T-helper 1 cell treated with Interleukin-12 subunit alpha and Interleukin-12 subunit beta and Interleukin-4 antibody, amounts not matched to agents 30 μg/mL and 1 μg/mL, for 36 hours (primary cell): ENCODE measurements at regions not wholly inside any gene's neighbourhood (a gene's known extent, or its start where the extent isn't known, plus 50 kb on each side); places are given as distances from the start of the nearest gene placed in this dataset.
"Not testable (repeated sequence)": the region's sequence is repeated elsewhere in the genome, so short reads cannot be mapped to it uniquely, and the experiment has no call there.

Experiments used
- H3K27ac Mint-ChIP-seq: one replicate; pipeline ENCODE4 v1.8.0; 2021; ENCODE audit warnings: mild to moderate bottlenecking, mixed read lengths
- H3K27me3 Mint-ChIP-seq: one replicate; pipeline ENCODE4 v1.8.0; 2021; ENCODE audit warnings: low read depth, mixed read lengths
- H3K36me3 Mint-ChIP-seq: one replicate; pipeline ENCODE4 v1.8.0; 2021; ENCODE audit warnings: low read depth, mixed read lengths
- H3K4me1 Mint-ChIP-seq: one replicate; pipeline ENCODE4 v1.8.0; 2021; ENCODE audit warnings: low read depth, mixed read lengths
- H3K4me3 Mint-ChIP-seq: one replicate; pipeline ENCODE4 v1.8.0; 2021; ENCODE audit warnings: mild to moderate bottlenecking, moderate library complexity, mixed read lengths
- H3K9me3 Mint-ChIP-seq: one replicate; pipeline ENCODE4 v1.8.0; 2021; ENCODE audit warnings: mixed read lengths

DNA sequence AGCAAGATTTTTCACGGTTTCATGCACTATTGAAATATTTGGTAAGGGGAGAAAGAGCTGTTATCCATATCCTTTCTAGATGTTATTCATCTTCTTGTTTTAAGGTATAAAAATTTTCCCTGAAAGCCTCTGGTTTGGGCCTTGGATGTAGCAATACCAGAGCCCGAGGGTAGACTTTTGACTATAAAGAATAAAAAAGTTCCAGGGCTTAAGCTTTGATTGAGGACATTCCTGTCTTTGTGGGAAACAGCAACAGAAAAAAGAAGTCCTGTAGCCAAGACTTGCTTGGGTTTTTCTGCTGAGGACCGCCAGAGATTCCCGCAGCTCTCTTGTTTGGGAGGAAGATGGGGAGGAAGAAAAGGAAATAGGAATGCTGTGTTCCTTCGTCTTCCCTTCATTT is 440.0 kb upstream of the WWC1 start:
- Mint-ChIP-seq H3K27ac (no peak overlapping the region), H3K36me3 (no peaks in the 10 kb centered on the region), H3K4me3 (no peak overlapping the region), H3K27me3 (no peaks in the 10 kb centered on the region), H3K9me3 (no peaks in the 10 kb centered on the region), H3K4me1 (no peaks in the 10 kb centered on the region)

- H3K27ac Mint-ChIP-seq = no peak overlapping the region
- no peaks in the 10 kb centered on the region for H3K9me3 Mint-ChIP-seq
- no peaks in the 10 kb centered on the region for H3K27me3 Mint-ChIP-seq
- no peaks in the 10 kb centered on the region for H3K36me3 Mint-ChIP-seq
- no peaks in the 10 kb centered on the region for H3K4me1 Mint-ChIP-seq
- H3K4me3 Mint-ChIP-seq = no peak overlapping the region
Measured at GRCh38 chr5:167852515-167852914, 438.9 kb upstream of the WWC1 start.

DNA sequence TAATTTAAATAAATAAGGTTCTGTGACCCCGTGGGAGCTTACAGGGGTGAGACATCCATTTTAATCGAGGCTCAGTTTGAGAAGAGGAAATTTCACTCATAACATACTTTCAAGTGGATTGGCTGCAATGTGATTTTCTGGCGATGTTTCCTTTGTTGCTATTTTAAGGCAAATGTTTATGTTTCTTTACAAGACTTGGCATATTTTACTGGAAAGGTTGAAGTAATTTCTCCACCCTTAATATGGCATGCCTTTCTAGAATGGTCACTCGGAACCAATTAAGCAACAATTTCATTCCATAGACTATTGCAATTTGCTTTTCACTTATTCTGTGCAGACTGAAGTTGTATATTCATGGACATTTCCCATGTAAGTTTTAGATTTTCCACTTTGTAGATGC is 438.0 kb upstream of the WWC1 start:
- Mint-ChIP-seq H3K27ac (no peak overlapping the region), H3K27me3 (no peaks in the 10 kb centered on the region), H3K4me1 (no peaks in the 10 kb centered on the region), H3K36me3 (no peaks in the 10 kb centered on the region), H3K9me3 (no peaks in the 10 kb centered on the region), H3K4me3 (no peak overlapping the region)

GRCh38 chr5:167855818-167856217 is 435.6 kb upstream of the WWC1 start:
- no peak overlapping the region for H3K27ac Mint-ChIP-seq
- H3K4me3 Mint-ChIP-seq = no peak overlapping the region
- no peaks in the 10 kb centered on the region for H3K27me3 Mint-ChIP-seq
- H3K4me1 Mint-ChIP-seq = no peaks in the 10 kb centered on the region
- no peaks in the 10 kb centered on the region for H3K9me3 Mint-ChIP-seq
- H3K36me3 Mint-ChIP-seq = no peaks in the 10 kb centered on the region

DNA sequence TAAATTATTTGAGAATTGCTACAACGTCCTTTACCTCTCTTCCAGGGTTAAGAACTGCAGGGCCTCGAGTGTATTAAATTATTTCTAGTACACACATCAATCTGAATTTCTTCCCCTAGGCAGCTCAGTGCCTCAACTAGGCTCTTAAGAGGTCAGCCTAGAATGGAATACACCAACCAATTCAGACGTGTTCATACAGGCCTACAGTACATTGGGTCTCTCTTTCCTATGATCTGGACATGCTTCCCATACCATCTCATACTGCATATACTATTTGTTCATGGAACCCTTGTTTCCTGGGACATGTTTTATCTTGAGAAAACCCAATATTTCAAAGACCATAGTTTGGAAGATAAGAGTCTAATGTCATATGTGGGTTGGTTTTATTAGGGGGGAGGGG is 434.1 kb upstream of the WWC1 start:
- Mint-ChIP-seq H3K36me3 (no peaks in the 10 kb centered on the region), H3K4me3 (no peak overlapping the region), H3K27me3 (no peaks in the 10 kb centered on the region), H3K9me3 (peaks cover 4% of the 10 kb centered on the region), H3K27ac (no peak overlapping the region), H3K4me1 (no peaks in the 10 kb centered on the region)

GRCh38 chr5:167858186-167858855 is 433.1 kb upstream of the WWC1 start:
- H3K4me1 Mint-ChIP-seq, H3K27ac Mint-ChIP-seq, H3K4me3 Mint-ChIP-seq, H3K36me3 Mint-ChIP-seq, H3K9me3 Mint-ChIP-seq, H3K27me3 Mint-ChIP-seq: not testable (repeated sequence)

- Mint-ChIP-seq H3K9me3 (peaks cover 4% of the 10 kb centered on the region), H3K27ac (no peak overlapping the region), H3K4me1 (no peaks in the 10 kb centered on the region), H3K27me3 (no peaks in the 10 kb centered on the region), H3K36me3 (no peaks in the 10 kb centered on the region), H3K4me3 (no peak overlapping the region)
Measured at GRCh38 chr5:167861129-167861927, 430.1 kb upstream of the WWC1 start.

GRCh38 chr5:167861928-167862426 is 429.5 kb upstream of the WWC1 start:
- H3K9me3 Mint-ChIP-seq = peaks cover 4% of the 10 kb centered on the region
- no peaks in the 10 kb centered on the region for H3K27me3 Mint-ChIP-seq
- H3K4me3 Mint-ChIP-seq = no peak overlapping the region
- no peak overlapping the region for H3K27ac Mint-ChIP-seq
- H3K36me3 Mint-ChIP-seq = no peaks in the 10 kb centered on the region
- no peaks in the 10 kb centered on the region for H3K4me1 Mint-ChIP-seq

DNA sequence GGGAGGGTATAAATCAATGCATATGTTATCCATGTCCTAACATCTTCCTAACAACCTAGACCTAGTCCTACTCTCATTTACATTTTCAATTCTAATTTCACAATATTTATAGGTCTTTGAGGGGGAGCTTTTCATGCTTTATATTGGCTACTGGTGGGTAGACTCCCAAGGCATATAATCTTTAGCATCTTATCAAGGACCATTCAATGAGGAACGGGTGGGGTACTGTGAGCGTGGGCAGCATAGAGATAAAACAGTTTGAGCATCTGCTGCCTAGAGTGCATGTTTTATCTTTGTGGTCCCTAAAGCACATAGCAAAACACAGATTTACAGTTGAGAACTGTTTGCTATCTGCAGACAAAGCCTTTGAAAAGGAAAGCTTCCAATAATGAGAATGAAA is 427.6 kb upstream of the WWC1 start:
- Mint-ChIP-seq H3K36me3 (no peaks in the 10 kb centered on the region), H3K9me3 (peaks cover 4% of the 10 kb centered on the region), H3K4me3 (no peak overlapping the region), H3K27me3 (no peaks in the 10 kb centered on the region), H3K4me1 (no peaks in the 10 kb centered on the region), H3K27ac (no peak overlapping the region)

GRCh38 chr5:167864801-167865200 is 426.6 kb upstream of the WWC1 start:
- no peaks in the 10 kb centered on the region for H3K27me3 Mint-ChIP-seq
- H3K9me3 Mint-ChIP-seq = peaks cover 4% of the 10 kb centered on the region
- no peak overlapping the region for H3K4me3 Mint-ChIP-seq
- no peak overlapping the region for H3K27ac Mint-ChIP-seq
- H3K4me1 Mint-ChIP-seq = no peaks in the 10 kb centered on the region
- H3K36me3 Mint-ChIP-seq = no peaks in the 10 kb centered on the region

DNA sequence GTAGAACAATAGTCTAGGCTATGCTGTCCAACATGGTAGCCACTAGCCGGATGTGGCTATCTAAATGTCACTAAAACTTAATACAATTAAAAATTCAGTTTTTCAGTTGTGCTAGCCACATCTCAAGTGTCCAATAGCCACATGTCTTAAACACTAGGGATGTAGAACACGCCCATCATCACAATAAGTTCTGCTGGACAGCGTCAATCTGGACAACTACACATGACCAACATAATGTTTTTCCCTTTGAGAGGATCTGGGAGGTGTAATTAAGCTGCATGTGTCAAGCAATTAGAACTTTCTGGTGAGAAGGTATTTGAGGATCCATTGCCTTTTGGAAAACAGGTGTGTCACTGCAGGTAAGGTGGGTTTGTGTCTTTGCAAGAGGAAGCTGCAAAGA is 424.6 kb upstream of the WWC1 start:
- no peak overlapping the region for H3K27ac Mint-ChIP-seq

GRCh38 chr5:167867281-167867680 is 424.2 kb upstream of the WWC1 start:
- Mint-ChIP-seq H3K36me3 (no peaks in the 10 kb centered on the region), H3K4me1 (no peaks in the 10 kb centered on the region), H3K27me3 (no peaks in the 10 kb centered on the region), H3K4me3 (no peak overlapping the region), H3K9me3 (no peaks in the 10 kb centered on the region), H3K27ac (no peak overlapping the region)

More for the DNA sequence above, 424.6 kb upstream of the WWC1 start:
- no peak overlapping the region for H3K4me3 Mint-ChIP-seq
- no peaks in the 10 kb centered on the region for H3K36me3 Mint-ChIP-seq
- H3K4me1 Mint-ChIP-seq = no peaks in the 10 kb centered on the region
- no peaks in the 10 kb centered on the region for H3K9me3 Mint-ChIP-seq
- no peaks in the 10 kb centered on the region for H3K27me3 Mint-ChIP-seq

DNA sequence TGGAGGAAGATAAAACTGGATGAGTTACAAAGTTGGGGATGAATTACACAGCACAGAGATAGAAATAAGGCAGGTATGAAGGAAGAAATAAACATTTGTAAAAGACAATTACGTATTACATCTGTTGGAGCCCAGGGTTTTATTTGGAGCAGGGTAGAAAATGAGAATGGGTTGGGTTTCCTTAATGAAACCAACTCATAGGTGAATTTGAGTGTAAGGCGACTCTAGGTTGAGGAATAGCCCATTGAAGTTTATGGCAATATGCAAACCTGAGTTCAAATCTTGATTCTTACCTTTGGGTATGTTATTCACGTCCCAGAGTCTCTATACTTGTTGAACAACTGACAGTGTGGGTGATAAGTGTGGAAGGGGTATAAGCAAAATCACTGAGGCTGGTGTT is 422.3 kb upstream of the WWC1 start:
- Mint-ChIP-seq H3K36me3 (no peaks in the 10 kb centered on the region), H3K4me1 (no peaks in the 10 kb centered on the region), H3K27me3 (no peaks in the 10 kb centered on the region), H3K27ac (no peak overlapping the region), H3K9me3 (no peaks in the 10 kb centered on the region), H3K4me3 (no peak overlapping the region)

GRCh38 chr5:167870055-167870454 is 421.4 kb upstream of the WWC1 start:
- H3K27me3 Mint-ChIP-seq = no peaks in the 10 kb centered on the region

GRCh38 chr5:167871091-167871490 is 420.4 kb upstream of the WWC1 start:
- Mint-ChIP-seq H3K4me3 (no peak overlapping the region), H3K36me3 (no peaks in the 10 kb centered on the region), H3K27ac (no peak overlapping the region), H3K4me1 (no peaks in the 10 kb centered on the region), H3K9me3 (peaks cover 8% of the 10 kb centered on the region), H3K27me3 (no peaks in the 10 kb centered on the region)

More at GRCh38 chr5:167870055-167870454, 421.4 kb upstream of the WWC1 start:
- Mint-ChIP-seq H3K9me3 (peaks cover 3% of the 10 kb centered on the region), H3K4me1 (no peaks in the 10 kb centered on the region), H3K27ac (no peak overlapping the region), H3K4me3 (no peak overlapping the region), H3K36me3 (no peaks in the 10 kb centered on the region)
